GM12878 (cell line): ENCODE measurements at regions not wholly inside any gene's neighbourhood (a gene's known extent, or its start where the extent isn't known, plus 50 kb on each side); places are given as distances from the start of the nearest gene placed in this dataset.

ENCODE experiments used
- ATAC-seq: fragments of 200-7000 bp; cut with Tn5 transposase; 3 replicates; pipeline ENCODE4 v1.9.1; 2020; ENCODE audit warnings: mild to moderate bottlenecking, moderate library complexity
- BruUV-seq: library from RNA; stranded (reverse); fragments of 400-500 nt; replicated peaks from 2 replicates; lab custom pipeline; 2021; lab: Mats Ljungman, UMichigan
- CTCF ChIA-PET: fragments of 300-600 bp; sonication (Branson Sonifier 250); formaldehyde crosslinking; extraction: SDS; loops from one replicate; lab custom pipeline; 2021; ENCODE audit warnings: inconsistent platforms; lab: Yijun Ruan, JAX
- POLR2A ChIA-PET: fragments of 350-600 bp; formaldehyde crosslinking; extraction: SDS; loops from one replicate; lab custom pipeline; 2021; ENCODE audit warnings: inconsistent platforms; lab: Charles Lee
- RAD21 ChIA-PET: fragments of 300-600 bp; sonication (Branson Sonifier 250); formaldehyde crosslinking; loops from one replicate; lab custom pipeline; 2023; ENCODE audit warnings: antibody characterized with exemption; ENCODE audit not compliant: unreplicated experiment; lab: Charles Lee
- SMC1A ChIA-PET: fragments of 300-600 bp; sonication (Branson Sonifier 250); formaldehyde crosslinking; loops from one replicate; lab custom pipeline; 2023; ENCODE audit not compliant: unreplicated experiment, uncharacterized antibody; lab: Charles Lee
- DNase-seq: peaks from one replicate; pipeline ENCODE4 v3.0.0-alpha.2; 2011; ENCODE audit warnings: low read depth, low spot score
- FAIRE-seq: peaks from 3 replicates; lab custom pipeline; 2011; peaks lifted over from hg19 to GRCh38; lab: Jason Lieb, UNC
- H2AFZ ChIP-seq: 2 replicates; pipeline ENCODE4 v1.6.0; 2011; ENCODE audit warnings: low read depth, low read length, control low read depth; ENCODE audit not compliant: control insufficient read depth
- H3K27ac ChIP-seq: 2 replicates; pipeline ENCODE4 v1.5.1; 2011; ENCODE audit warnings: control low read depth; ENCODE audit not compliant: control insufficient read depth, insufficient read depth
- H3K27me3 ChIP-seq, 2 experiments: replicated peaks in 1 of 2; 2 replicates each; pipeline versions ENCODE4 v1.6.0 to v1.6.1; 2011; ENCODE audit warnings: low read length in 1 of 2; ENCODE audit not compliant: control insufficient read depth in 2 of 2, insufficient read depth in 2 of 2
- H3K36me3 ChIP-seq, 2 experiments: 2 replicates each; pipeline ENCODE4 v1.5.1; 2011; ENCODE audit warnings: low read length in 1 of 2; ENCODE audit not compliant: control insufficient read depth in 2 of 2, insufficient read depth in 2 of 2
- H3K4me1 ChIP-seq: 2 replicates; pipeline ENCODE4 v1.6.1; 2011; ENCODE audit warnings: mild to moderate bottlenecking, low read length, moderate library complexity, mixed read lengths; ENCODE audit not compliant: control insufficient read depth, insufficient read depth
- H3K4me2 ChIP-seq: 2 replicates; pipeline ENCODE4 v1.6.0; 2011; ENCODE audit warnings: control low read depth; ENCODE audit not compliant: control insufficient read depth, insufficient read depth
- H3K4me3 ChIP-seq: fragments of 200-600 bp; sonication (generic); 2 replicates; pipeline ENCODE4 v1.5.1; 2016
- H3K79me2 ChIP-seq: 2 replicates; pipeline ENCODE4 v1.6.0; 2011; ENCODE audit warnings: low read length; ENCODE audit not compliant: control insufficient read depth, insufficient read depth
- H3K9ac ChIP-seq: 2 replicates; pipeline ENCODE4 v1.8.0; 2011; ENCODE audit warnings: low read length, control low read depth, mixed read lengths; ENCODE audit not compliant: control insufficient read depth, insufficient read depth
- H3K9me3 ChIP-seq: replicated peaks from 3 replicates; pipeline ENCODE4 v1.5.1; 2011; ENCODE audit warnings: mild to moderate bottlenecking, low read length; ENCODE audit not compliant: control insufficient read depth, insufficient read depth
- H4K20me1 ChIP-seq: 2 replicates; pipeline ENCODE4 v1.6.0; 2011; ENCODE audit not compliant: control insufficient read depth, insufficient read depth
- ESRRA ChIP-seq: IDR thresholded peaks from 2 replicates; pipeline ENCODE4 v1.6.1; 2012; ENCODE audit warnings: mild to moderate bottlenecking, low read length, improper control_type of control experiment
- FOXM1 ChIP-seq: IDR thresholded peaks from 2 replicates; pipeline ENCODE4 v1.6.1; 2012; ENCODE audit warnings: low read depth, mild to moderate bottlenecking, inconsistent platforms, low read length, moderate library complexity
- GATAD2B ChIP-seq: fragments of 450-650 bp; conservative IDR thresholded peaks from 2 replicates; pipeline ENCODE4 v1.6.1; 2017; ENCODE audit warnings: low read depth, mild to moderate bottlenecking, moderate library complexity
- IKZF1 ChIP-seq: fragments of 450-650 bp; conservative IDR thresholded peaks from 2 replicates; pipeline ENCODE4 v1.6.1; 2017; ENCODE audit warnings: antibody characterized with exemption, mild to moderate bottlenecking
- NR2C2 ChIP-seq: IDR thresholded peaks from 2 replicates; pipeline ENCODE4 v1.6.1; 2011; ENCODE audit warnings: borderline replicate concordance, low read depth; ENCODE audit not compliant: control insufficient read depth, insufficient read length
- NRF1 ChIP-seq: conservative IDR thresholded peaks from 2 replicates; pipeline ENCODE4 v1.6.1; 2011; ENCODE audit warnings: mild to moderate bottlenecking, low read depth, low read length, improper control_type of control experiment
- POLR2AphosphoS5 ChIP-seq: IDR thresholded peaks from 2 replicates; pipeline ENCODE4 v1.6.1; 2011; ENCODE audit warnings: mild to moderate bottlenecking, low read length, inconsistent platforms
- SIX5 ChIP-seq: IDR thresholded peaks from 2 replicates; pipeline ENCODE4 v1.6.1; 2011; ENCODE audit warnings: mild to moderate bottlenecking, low read depth, low read length, moderate library complexity; ENCODE audit not compliant: severe bottlenecking
- SMARCA5 ChIP-seq: fragments of 450-650 bp; IDR thresholded peaks from 2 replicates; pipeline ENCODE4 v1.6.1; 2017; ENCODE audit warnings: mild to moderate bottlenecking
- YBX1 ChIP-seq: fragments of 450-650 bp; IDR thresholded peaks from 2 replicates; pipeline ENCODE4 v1.6.1; 2016; ENCODE audit warnings: antibody characterized with exemption
- WGBS: methylation state at CpG from one replicate; pipeline ENCODE4 v1.1.6; 2016; ENCODE audit warnings: low lambda C conversion rate; ENCODE audit not compliant: insufficient replicate concordance, insufficient coverage; ENCODE audit errors: missing lambda C conversion rate; 5-methylcytosine and 5-hydroxymethylcytosine counted together
- in situ Hi-C: fragments of 300-500 bp; cut with MboI; formaldehyde crosslinking; loops from 9 replicates; pipeline ENCODE4 v1.14.3; 2018; ENCODE audit warnings: mixed read lengths
- intact Hi-C: fragments of 100-400 bp; cut with micrococcal nuclease; formaldehyde crosslinking; loops from one replicate; pipeline ENCODE4 v1.14.2; 2022; ENCODE audit not compliant: unreplicated experiment

DNA sequence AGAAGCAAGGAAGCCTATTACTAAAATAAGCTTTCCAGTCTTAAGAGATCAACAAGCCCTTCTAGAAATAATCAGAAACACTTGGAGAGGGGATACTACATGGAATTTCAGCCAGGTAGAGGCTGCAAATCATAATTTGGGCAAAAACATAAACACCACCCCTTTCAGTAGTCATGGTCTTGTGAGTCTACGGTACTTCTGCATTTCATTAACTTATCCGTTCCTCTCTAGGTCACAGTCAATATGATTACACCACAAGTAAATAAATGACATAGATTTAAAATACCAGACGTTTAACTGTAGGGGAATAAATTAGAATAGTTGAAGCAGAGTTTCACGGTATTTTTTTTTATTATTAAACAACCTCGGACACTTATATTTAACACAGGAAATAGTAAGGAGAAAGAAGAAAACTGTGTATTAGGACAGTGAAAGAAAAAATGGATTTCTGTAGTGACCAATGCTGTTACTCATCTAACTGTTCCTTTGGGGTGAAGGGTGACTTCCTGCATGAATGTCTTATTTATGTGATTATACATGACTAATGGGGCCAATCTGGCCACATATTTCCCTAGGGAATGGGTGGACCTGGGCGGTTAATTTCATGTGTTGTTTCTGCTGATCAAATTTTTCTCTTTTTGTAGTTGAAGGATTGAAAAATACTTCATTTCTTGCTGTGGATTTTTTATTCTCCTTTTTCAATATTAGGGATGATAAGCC, 456.6 kb upstream of the UBE2E3 start:
- BruUV-seq, result no TSS peak
- POLR2A ChIA-PET, result no interaction called here
- CTCF ChIA-PET, result no interaction called here

DNA sequence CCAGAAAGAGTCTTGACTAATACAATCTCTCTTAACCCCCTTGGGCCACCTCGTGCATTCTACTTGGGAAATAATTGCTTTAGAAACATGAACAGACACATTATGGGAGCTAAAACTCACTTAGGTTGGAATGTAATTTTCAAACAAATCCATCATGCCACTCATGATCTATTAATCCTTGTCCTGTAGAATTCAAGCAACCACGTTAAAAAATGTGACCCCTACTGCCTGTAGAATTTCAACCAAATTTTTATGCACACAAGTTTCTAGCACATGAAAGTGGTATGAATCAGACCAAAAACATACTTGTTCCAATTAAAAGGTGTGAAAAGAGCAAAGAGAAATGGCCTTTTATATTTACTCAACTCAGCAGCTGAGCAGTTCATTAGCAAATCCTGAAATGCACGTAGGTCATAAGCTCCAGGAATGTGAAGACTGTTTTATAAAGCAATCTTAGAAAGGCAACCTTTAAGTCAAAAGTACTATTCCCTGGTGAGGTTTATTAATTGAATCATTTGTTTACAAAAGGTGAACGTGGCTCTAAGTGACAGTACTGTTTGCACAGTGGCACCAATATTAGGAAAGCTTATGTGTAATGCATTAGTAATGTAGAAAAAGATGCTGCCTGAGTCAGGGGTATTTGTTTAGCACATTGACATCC, 459.4 kb upstream of the UBE2E3 start:
- Histone ChIP-seq H3K9me3 (no peaks in the 10 kb centered on the region), H3K36me3 (no peaks in the 10 kb centered on the region), H3K4me2 (no peak overlapping the region), H4K20me1 (no peaks in the 10 kb centered on the region), H2AFZ (no peak overlapping the region), H3K4me1 (no peaks in the 10 kb centered on the region), H3K9ac (no peak overlapping the region), H3K4me3 (no peak overlapping the region), H3K27ac (no peak overlapping the region), H3K79me2 (no peaks in the 10 kb centered on the region), H3K27me3 (no peaks in the 10 kb centered on the region)
- ChIA-PET CTCF (interaction anchor here (1.3 kb wide), 1 partner anchor 97 kb away, joined by 4 read pairs; no protein-coding TSS in a partner anchor), SMC1A (interaction anchor here (1.1 kb wide), 1 partner anchor 19 kb away, joined by 3 read pairs; no protein-coding TSS in a partner anchor), RAD21 (interaction anchor here (0.9 to 1.0 kb wide), 2 partner anchors 105 to 281 kb away, joined by 3 read pairs; no protein-coding TSS in a partner anchor), POLR2A (no interaction called here)
- DNase-seq, result no peak
- BruUV-seq, result no TSS peak
- in situ Hi-C loops, result no loop called here
- 25% methylated on average over 4 of the region's 4 CpGs for WGBS
- TF ChIP-seq NRF1 (no peak), ESRRA (no peak)
- ATAC-seq, result no peak
- intact Hi-C loops, result no loop called here
- no peak for FAIRE-seq

More for the DNA sequence above, 456.6 kb upstream of the UBE2E3 start:
- no peak overlapping the region for H3K27ac ChIP-seq
- ATAC-seq (no peak), FAIRE-seq (no peak), DNase-seq (no peak)
- H2AFZ ChIP-seq, result no peak overlapping the region
- intact Hi-C loops, result no loop called here
- H3K79me2 ChIP-seq, result no peaks in the 10 kb centered on the region
- no peak for TF ChIP-seq YBX1
- TF ChIP-seq NR2C2, result no peak
- TF ChIP-seq FOXM1, result no peak
- no peak for TF ChIP-seq IKZF1
- TF ChIP-seq SIX5, result no peak
- no peak for TF ChIP-seq SMARCA5
- no peak for TF ChIP-seq POLR2AphosphoS5
- no peak for TF ChIP-seq GATAD2B
- H3K9me3 ChIP-seq, result no peaks in the 10 kb centered on the region
- no peaks in the 10 kb centered on the region for H3K36me3 ChIP-seq
- no peaks in the 10 kb centered on the region for H3K27me3 ChIP-seq
- 41% methylated on average over 6 of the region's 6 CpGs for WGBS
- H4K20me1 ChIP-seq, result no peaks in the 10 kb centered on the region
- no peak overlapping the region for H3K9ac ChIP-seq
- H3K4me3 ChIP-seq, result no peak overlapping the region
- in situ Hi-C loops, result no loop called here
- ChIA-PET RAD21 (no interaction called here), SMC1A (no interaction called here)
- no peak overlapping the region for H3K4me2 ChIP-seq
- H3K4me1 ChIP-seq, result no peaks in the 10 kb centered on the region
